LNCaP clone FGC (cell line): ENCODE measurements at regions not wholly inside any gene's neighbourhood (a gene's known extent, or its start where the extent isn't known, plus 50 kb on each side); places are given as distances from the start of the nearest gene placed in this dataset.

Source experiments
- DNase-seq: peaks from one replicate; pipeline ENCODE4 v3.0.0-alpha.2; 2011; ENCODE audit warnings: low read depth
- H3K4me3 ChIP-seq: 2 replicates; pipeline ENCODE4 v1.5.1; 2011; ENCODE audit warnings: mild to moderate bottlenecking, low read depth, low read length, control low read depth
- CTCF ChIP-seq: IDR thresholded peaks from 2 replicates; pipeline ENCODE4 v1.5.1; 2012; ENCODE audit warnings: mild to moderate bottlenecking; ENCODE audit not compliant: control insufficient read depth, insufficient read depth; ENCODE audit errors: extremely low read depth

- H3K4me3 ChIP-seq, result no peak overlapping the region
- DNase-seq, result no peak
- TF ChIP-seq CTCF, result no peak
Measured at GRCh38 chr2:11032396-11032795, 120.7 kb downstream of the KCNF1 start.

GRCh38 chr2:11033114-11033513, 121.4 kb downstream of the KCNF1 start:
- TF ChIP-seq CTCF, result no peak
- H3K4me3 ChIP-seq, result no peak overlapping the region
- no peak for DNase-seq

- no peak overlapping the region for H3K4me3 ChIP-seq
- TF ChIP-seq CTCF, result no peak
- no peak for DNase-seq
Measured at GRCh38 chr2:11038641-11039040, 116.6 kb upstream of the SLC66A3 start.

- no peak for TF ChIP-seq CTCF
Measured at GRCh38 chr2:11040992-11041391, 114.3 kb upstream of the SLC66A3 start.

GRCh38 chr2:11042841-11043240, 112.4 kb upstream of the SLC66A3 start:
- H3K4me3 ChIP-seq, result no peak overlapping the region
- DNase-seq, result no peak
- TF ChIP-seq CTCF, result no peak

More at GRCh38 chr2:11040992-11041391, 114.3 kb upstream of the SLC66A3 start:
- H3K4me3 ChIP-seq, result no peak overlapping the region
- DNase-seq, result no peak

- TF ChIP-seq CTCF, result no peak
- H3K4me3 ChIP-seq, result no peak overlapping the region
- DNase-seq, result no peak
Measured at GRCh38 chr2:11043245-11043644, 112.0 kb upstream of the SLC66A3 start.

- no peak overlapping the region for H3K4me3 ChIP-seq
- no peak for DNase-seq
- TF ChIP-seq CTCF, result no peak
Measured at GRCh38 chr2:11044201-11044600, 111.1 kb upstream of the SLC66A3 start.
